GM12874 (cell line): ENCODE measurements at regions not wholly inside any gene's neighbourhood (a gene's known extent, or its start where the extent isn't known, plus 50 kb on each side); places are given as distances from the start of the nearest gene placed in this dataset.

Experiments used
- TF ChIP-seq, protein P1 (sequence below): IDR thresholded peaks from 2 replicates; pipeline ENCODE4 v1.5.1; 2011; ENCODE audit warnings: low read depth, mild to moderate bottlenecking, control low read depth, low read length, moderate library complexity; ENCODE audit not compliant: insufficient read depth

DNA sequence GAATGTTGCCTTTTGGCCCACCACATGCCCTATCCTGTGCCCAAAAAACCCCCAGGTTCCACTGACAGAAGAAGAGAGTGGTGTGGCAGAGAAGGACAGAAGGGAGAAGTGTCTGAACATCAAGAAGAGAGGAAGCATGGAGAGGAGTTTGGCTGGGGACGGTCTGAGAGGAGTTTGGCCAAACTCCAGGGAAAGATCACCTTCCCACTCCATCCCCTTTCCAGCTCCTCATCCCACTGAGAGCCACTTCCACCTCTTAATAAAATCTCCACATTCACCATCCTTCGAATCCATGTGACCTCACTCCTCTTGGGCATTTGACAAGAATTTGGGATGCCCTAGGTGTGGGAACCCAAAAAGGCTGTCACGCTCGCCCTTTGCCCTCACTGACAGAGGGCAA, 311.6 kb upstream of the GRM7 start:
- TF ChIP-seq, protein P1, sequence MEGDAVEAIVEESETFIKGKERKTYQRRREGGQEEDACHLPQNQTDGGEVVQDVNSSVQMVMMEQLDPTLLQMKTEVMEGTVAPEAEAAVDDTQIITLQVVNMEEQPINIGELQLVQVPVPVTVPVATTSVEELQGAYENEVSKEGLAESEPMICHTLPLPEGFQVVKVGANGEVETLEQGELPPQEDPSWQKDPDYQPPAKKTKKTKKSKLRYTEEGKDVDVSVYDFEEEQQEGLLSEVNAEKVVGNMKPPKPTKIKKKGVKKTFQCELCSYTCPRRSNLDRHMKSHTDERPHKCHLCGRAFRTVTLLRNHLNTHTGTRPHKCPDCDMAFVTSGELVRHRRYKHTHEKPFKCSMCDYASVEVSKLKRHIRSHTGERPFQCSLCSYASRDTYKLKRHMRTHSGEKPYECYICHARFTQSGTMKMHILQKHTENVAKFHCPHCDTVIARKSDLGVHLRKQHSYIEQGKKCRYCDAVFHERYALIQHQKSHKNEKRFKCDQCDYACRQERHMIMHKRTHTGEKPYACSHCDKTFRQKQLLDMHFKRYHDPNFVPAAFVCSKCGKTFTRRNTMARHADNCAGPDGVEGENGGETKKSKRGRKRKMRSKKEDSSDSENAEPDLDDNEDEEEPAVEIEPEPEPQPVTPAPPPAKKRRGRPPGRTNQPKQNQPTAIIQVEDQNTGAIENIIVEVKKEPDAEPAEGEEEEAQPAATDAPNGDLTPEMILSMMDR, result no peak

DNA sequence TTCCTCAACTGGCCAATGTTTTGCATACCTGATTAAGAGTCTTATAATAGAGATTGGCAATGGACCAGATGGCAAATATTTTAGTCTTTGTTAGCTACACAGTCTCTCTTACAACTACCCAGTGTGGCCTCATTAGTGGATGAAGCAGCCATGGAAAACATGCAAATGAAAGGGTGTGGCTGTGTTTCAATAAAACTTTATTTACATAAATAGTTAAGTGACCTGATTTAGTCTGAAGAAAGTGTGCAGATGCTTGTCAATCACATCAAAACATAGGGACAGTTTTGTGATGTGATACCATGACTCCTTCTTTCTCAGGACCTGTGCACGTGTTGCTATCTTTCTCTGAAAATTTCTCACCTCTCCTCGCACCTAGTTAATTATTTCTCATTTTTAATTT, 309.8 kb upstream of the GRM7 start:
- TF ChIP-seq, protein P1, result no peak

DNA sequence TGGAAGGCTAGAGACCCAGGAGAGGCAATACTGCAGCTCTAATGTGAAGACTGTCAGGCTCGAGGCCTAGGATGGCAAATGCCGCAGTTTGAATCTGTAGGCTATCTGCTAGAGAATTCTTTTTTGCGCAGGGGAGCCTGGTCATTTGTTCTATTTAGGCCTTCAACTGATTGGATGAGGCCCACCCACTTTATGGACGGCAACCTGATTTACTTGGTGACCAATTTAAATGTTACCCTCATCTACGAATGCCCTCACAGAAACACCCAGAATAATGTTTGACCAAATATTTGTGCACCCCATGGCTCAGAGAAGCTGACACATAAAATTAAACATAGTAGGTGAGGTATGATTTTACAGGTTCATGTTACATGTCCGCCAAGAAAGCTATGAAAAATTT, 300.7 kb upstream of the GRM7 start:
- TF ChIP-seq, protein P1, result no peak

DNA sequence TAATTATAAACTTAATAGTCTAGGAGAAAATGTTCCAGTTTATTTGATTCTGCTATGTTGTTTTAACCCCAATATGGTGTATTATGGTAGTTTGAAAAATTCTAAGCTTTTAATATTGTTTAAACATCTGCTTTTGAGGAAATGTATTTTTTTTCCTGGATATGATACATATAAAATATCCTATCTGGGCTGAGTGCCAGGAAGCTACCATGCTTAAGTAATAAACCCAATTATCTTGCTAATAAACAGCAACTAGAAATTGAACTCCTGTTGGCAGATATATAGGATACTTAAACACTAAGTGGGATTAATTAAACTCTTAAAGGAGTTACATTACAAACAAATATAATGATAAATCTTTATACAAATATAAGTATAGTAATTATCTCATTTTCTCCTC, 293.7 kb upstream of the GRM7 start:
- TF ChIP-seq, protein P1, result no peak

DNA sequence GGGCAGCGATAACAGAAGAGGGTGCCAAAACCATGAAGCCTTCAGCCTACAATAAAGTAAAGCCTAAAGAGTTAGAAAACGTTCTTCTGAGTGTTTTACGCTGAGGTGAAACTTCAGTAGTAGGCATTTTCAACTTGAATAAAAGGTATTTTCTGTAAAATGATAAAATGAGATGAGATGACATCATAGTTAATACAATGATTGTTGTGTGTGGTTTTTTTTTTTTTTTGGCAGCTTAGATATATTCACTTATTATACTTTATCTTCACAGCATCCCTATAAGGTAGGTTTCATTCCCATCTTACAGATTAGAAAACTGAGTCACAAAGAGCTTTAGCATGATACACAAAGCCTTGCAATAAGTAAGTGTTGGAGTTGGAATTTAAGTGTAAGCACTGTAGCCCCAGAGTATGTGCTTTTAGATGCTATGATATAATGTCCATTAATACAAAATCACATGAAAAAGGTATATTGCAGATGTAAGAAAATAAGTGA, 291.9 kb upstream of the GRM7 start:
- TF ChIP-seq, protein P1, result no peak

DNA sequence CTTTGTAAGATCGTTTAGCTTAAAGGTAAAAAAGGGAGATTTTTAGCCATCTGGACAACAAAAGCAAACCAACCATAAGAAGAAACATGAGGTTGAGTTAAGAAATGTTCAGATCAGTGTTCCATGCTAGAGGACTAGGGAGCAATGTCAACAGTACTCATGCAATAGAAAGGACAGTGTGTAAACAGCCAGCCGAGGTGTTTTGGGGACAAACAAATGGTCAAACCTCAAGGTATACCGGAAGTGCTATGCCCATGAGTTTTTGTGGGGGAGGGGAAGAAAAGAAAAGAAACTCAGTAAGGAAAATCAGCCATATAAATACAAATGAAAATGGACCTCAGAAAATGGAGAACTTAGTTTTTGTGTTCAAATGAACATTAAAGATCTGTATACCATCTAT, 289.5 kb upstream of the GRM7 start:
- TF ChIP-seq, protein P1, result no peak

DNA sequence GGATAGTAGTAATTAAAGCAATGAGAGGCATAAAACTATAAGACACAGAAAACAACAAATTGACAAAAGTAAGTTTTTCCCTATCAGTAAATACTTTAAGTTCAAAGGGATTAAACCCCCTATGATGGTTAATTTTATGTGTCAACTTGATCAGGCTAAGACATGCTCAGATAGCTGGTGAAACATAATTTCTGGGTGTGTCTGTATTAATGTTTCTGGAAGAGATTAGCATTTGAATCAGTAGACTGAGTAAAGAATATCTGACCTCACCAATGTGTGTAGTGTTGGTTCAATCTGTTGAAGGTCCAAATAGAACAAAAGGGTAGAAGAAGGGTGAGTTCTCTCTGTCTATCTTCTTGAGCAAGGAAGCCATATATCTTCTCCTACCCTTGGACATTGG, 283.3 kb upstream of the GRM7 start:
- TF ChIP-seq, protein P1, result no peak

DNA sequence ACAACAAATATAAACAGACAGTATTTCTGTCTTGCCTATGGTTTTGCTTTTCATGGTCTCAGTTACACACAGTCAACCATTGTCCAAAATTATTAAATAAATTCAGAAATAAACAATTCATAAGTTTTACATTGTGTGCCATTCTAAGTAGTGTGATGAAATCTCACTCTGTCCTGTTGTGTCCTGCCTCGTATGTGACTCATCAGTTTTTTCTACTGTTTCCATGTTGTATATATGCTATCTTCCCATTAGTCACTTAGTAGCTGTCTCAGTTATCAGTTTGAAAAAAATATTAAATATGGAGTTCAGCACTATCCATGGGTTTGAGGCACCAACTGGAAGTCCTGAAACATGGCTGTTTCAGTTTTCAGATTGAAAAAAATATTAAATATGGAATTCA, 282.4 kb upstream of the GRM7 start:
- TF ChIP-seq, protein P1, result no peak
